RWPE2 (cell line): ENCODE measurements at regions not wholly inside any gene's neighbourhood (a gene's known extent, or its start where the extent isn't known, plus 50 kb on each side); places are given as distances from the start of the nearest gene placed in this dataset.

Experiments
- ATAC-seq: fragments of 200-7000 bp; cut with Tn5 transposase; 3 replicates; pipeline ENCODE4 v1.9.1; 2021; ENCODE audit warnings: low read depth
- DNase-seq: peaks from one replicate; pipeline ENCODE4 v3.0.0-alpha.2; 2020; ENCODE audit warnings: low spot score
- H3K27ac ChIP-seq: fragments of 450-650 bp; 2 replicates; pipeline ENCODE4 v1.5.1; 2017; ENCODE audit warnings: mild to moderate bottlenecking; ENCODE audit not compliant: poor library complexity, severe bottlenecking
- H3K27me3 ChIP-seq: fragments of 250-450 bp; sonication (Bioruptor Pico); 2 replicates; pipeline ENCODE4 v1.5.1; 2021; ENCODE audit warnings: mild to moderate bottlenecking, moderate library complexity; ENCODE audit not compliant: insufficient read depth, poor library complexity, severe bottlenecking
- H3K36me3 ChIP-seq: fragments of 250-450 bp; sonication (Bioruptor Pico); 2 replicates; pipeline ENCODE4 v1.5.1; 2020; ENCODE audit warnings: low read depth, mild to moderate bottlenecking, moderate library complexity
- H3K4me1 ChIP-seq: fragments of 250-450 bp; sonication (Bioruptor Pico); 2 replicates; pipeline ENCODE4 v1.5.1; 2021; ENCODE audit warnings: mild to moderate bottlenecking, moderate library complexity; ENCODE audit not compliant: insufficient read depth, poor library complexity, severe bottlenecking
- H3K4me3 ChIP-seq: fragments of 250-450 bp; sonication (Bioruptor Pico); 2 replicates; pipeline ENCODE4 v1.5.1; 2021; ENCODE audit warnings: mild to moderate bottlenecking, moderate library complexity; ENCODE audit not compliant: severe bottlenecking
- H3K9me3 ChIP-seq: fragments of 250-450 bp; sonication (Bioruptor Pico); 2 replicates; pipeline ENCODE4 v1.5.1; 2021; ENCODE audit warnings: mild to moderate bottlenecking, moderate library complexity; ENCODE audit not compliant: severe bottlenecking
- CTCF ChIP-seq: fragments of 450-650 bp; IDR thresholded peaks from one replicate; pipeline ENCODE4 v1.5.1; 2017; ENCODE audit warnings: mild to moderate bottlenecking, moderate library complexity; ENCODE audit not compliant: poor library complexity, severe bottlenecking

GRCh38 chr4:119715490-119716445, 87.2 kb upstream of the PDE5A start:
- H3K36me3 ChIP-seq: no peaks in the 10 kb centered on the region
- no peaks in the 10 kb centered on the region for H3K9me3 ChIP-seq
- DNase-seq (no peak), ATAC-seq (no peak)
- H3K27ac ChIP-seq: no peak overlapping the region
- H3K4me1 ChIP-seq: no peaks in the 10 kb centered on the region
- no peak for TF ChIP-seq CTCF
- H3K4me3 ChIP-seq: no peak overlapping the region
- no peaks in the 10 kb centered on the region for H3K27me3 ChIP-seq

DNA sequence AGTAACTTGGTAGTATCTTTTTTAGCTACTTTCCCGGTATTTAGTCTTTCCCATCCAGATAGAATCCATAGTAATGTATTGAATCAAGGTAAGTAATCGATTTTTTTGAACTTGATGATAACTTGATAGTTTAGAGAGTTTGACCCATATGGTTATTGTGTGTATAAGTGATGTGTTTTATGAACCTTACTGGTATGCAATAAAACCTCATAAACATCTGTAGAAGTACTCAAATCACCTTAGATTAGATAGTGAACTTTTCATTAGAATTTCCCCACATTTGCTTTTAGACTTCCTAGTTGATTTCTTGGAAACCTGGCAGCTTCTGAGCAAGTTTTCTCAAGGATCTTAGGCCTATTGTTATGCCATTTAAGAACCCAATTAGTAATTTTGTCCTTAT, 80.8 kb upstream of the PDE5A start:
- no peak overlapping the region for H3K4me3 ChIP-seq
- H3K9me3 ChIP-seq: no peaks in the 10 kb centered on the region
- ATAC-seq: no peak
- TF ChIP-seq CTCF: no peak
- H3K27ac ChIP-seq: no peak overlapping the region
- no peaks in the 10 kb centered on the region for H3K4me1 ChIP-seq
- no peak for DNase-seq
- H3K36me3 ChIP-seq: no peaks in the 10 kb centered on the region
- H3K27me3 ChIP-seq: no peaks in the 10 kb centered on the region

- Histone ChIP-seq H3K9me3 (no peaks in the 10 kb centered on the region), H3K27ac (no peak overlapping the region), H3K4me3 (no peak overlapping the region), H3K36me3 (no peaks in the 10 kb centered on the region), H3K27me3 (no peaks in the 10 kb centered on the region), H3K4me1 (no peaks in the 10 kb centered on the region)
- DNase-seq (no peak), ATAC-seq (no peak)
- TF ChIP-seq CTCF: no peak
Observed at GRCh38 chr4:119707336-119707735, 78.7 kb upstream of the PDE5A start.

DNA sequence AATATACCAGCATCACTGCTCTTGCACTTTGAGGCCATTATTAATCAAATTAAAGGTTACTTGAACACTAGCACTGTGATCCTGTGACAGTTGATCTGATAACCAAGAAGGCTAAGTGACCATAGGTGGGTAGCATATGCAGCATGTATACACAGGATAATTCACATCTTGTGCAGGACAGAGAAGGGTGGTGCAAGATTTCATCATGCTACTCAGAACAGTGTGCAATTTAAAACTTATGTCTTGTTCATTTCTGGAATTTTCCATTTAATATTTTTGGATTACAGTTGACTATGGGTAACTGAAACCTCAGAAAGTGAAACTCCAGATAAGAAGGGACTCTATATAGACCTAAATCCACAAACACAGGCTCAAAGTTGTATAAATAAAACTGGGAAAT, 78.2 kb upstream of the PDE5A start:
- TF ChIP-seq CTCF: no peak
- DNase-seq: no peak
- Histone ChIP-seq H3K4me1 (no peaks in the 10 kb centered on the region), H3K4me3 (no peak overlapping the region), H3K9me3 (no peaks in the 10 kb centered on the region), H3K36me3 (no peaks in the 10 kb centered on the region), H3K27me3 (no peaks in the 10 kb centered on the region), H3K27ac (no peak overlapping the region)
- ATAC-seq: no peak

GRCh38 chr4:119697887-119698393, 69.3 kb upstream of the PDE5A start:
- DNase-seq (no peak), ATAC-seq (no peak)
- Histone ChIP-seq H3K36me3 (no peaks in the 10 kb centered on the region), H3K4me3 (no peak overlapping the region), H3K27ac (no peak overlapping the region), H3K4me1 (no peaks in the 10 kb centered on the region), H3K27me3 (no peaks in the 10 kb centered on the region), H3K9me3 (no peaks in the 10 kb centered on the region)
- TF ChIP-seq CTCF: no peak
